ENCODE measurements at regions not wholly inside any gene's neighbourhood (a gene's known extent, or its start where the extent isn't known, plus 50 kb on each side); places are given as distances from the start of the nearest gene placed in this dataset.

DNA sequence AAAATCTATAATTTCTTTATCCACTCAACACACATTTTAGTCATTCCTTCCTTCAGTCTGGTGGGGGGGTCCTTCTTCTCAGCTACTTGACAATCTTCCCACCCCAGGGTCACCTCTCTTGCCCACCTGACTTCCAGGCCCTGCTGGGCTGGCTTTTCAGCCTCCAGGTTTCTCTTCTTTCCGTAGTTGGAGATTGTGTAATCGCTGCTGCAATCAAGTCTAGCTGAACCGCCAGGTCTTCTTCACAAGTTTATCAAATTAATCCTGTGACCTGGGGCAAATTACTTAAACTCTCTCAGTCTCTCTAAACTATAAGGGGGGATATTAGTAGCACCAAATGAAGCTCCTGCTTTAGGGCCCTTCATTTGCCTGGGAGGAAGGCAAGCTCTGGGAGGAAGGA lies 102.9 kb upstream of the TNIP3 start:
- TF ChIP-seq CTCF (IDR thresholded peaks at IDR 0.05) (no peak), POLR2A (IDR thresholded peaks at IDR 0.05) (no peak)

Data from tibial nerve (tissue), 3 donors.